Renal pelvis (tissue), 1 donor: ENCODE measurements at regions not wholly inside any gene's neighbourhood (a gene's known extent, or its start where the extent isn't known, plus 50 kb on each side); places are given as distances from the start of the nearest gene placed in this dataset.
A peak's percentile ranks its signal among the peaks of the same experiment; 100 is the strongest.

Experiments
- DNase-seq: peaks from one replicate; pipeline ENCODE4 v3.0.0-alpha.2; 2013

DNA sequence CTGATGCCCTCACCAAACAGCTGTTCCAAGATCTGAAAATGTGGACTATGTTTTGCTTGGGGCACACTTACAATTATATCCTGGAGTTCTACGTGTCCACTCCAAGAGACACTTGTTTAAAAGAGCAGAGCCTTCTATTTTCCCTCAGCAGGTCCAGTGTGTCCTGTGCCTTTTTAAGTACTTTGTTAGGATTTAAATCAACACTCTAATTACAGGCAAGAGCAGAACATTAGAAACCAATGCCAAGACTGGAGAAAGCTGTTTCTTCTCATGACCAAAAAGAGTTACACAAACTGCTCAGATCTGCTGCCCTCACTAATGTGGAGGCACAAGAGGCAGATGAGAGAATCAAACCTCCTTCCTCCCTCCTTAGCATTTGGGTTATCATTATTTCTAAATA lies 452.9 kb downstream of the LMO4 start:
- DNase-seq, result no peak

DNA sequence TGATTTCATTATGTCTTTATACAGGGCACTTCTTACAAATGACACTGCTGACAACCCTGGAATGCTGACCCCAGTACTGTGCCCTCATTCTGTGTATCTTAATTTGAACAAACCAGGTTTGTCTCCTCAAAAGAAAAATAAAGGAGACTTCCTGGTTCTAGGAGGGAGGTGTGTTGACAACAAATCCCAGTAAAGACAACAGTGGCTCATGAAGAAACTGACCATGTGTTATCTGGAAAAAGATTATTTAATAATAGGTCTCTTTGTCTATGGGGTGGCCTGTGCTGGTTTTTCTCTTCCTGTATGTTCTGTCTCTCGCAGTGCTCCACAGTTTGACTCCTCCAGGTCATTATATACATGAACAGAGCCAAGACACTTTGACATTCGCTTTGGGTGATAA lies 454.6 kb downstream of the LMO4 start:
- no peak for DNase-seq

DNA sequence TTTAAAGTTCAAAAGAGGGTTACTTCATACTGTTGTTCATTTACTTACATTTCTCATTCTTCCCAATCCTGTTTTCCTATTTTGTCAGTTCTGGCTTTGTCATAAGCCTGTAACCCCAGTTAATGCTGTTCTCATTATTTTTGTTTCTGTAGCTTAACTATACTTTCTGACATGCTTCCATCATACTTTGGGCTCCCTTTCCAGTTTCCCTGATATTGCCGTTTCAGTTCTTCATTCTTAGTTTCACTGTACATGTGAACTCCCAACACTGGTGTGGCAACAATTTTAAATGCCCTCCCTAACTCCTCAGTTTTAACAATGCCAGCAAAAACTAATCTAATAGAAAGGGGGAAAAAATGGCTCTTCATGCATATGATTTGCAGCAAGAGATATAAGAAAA lies 456.7 kb downstream of the LMO4 start:
- no peak for DNase-seq

DNA sequence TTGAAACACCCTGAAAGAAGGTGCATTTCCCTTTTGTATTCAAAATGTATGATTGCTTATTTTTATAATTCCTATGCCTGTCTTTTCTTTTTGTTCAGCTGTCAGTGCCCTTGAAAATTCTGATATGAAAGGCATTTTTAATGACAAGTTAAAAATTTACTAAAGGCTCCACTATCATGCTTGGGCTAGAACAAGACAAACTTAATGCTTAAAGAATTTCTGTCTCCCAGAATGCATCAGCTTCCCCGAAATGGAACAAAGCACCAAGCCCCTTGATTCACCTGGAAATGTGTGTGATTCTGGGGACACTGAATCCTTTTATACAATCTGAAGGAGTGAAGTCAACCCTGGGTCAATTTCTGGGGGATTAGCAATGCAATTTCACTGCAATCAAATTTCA lies 457.5 kb downstream of the LMO4 start:
- no peak for DNase-seq

DNA sequence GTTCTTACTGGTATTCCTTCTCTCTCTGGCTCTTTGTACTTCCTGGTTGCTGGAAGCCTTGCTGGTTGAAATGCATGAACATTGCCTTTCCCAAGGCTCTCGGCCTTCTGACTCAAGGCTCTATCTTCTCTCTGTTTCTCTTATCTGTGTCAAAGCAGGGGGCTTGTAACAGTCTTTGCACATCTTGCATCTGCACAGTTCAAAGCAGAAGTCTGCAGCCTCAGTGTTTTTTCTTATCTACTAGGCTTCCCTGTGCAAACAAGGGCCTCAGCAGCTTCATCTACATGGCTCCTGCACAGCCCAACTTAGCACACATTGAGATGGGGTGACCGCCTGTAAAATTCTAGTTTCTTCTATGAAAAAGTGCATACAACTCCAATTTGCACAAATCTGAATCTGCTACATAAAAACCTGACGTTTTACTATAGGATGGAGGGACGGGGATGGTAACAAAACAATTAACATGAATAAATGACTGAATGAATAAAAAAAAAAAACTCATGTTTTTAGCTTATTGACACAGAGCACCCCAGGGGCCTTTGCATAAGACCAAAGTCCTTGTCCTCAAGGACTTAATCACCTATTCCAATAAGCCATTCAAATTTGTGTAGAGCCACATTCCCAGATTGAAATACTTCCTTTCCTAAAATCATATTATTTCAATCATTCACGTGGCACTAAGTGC lies 458.3 kb downstream of the LMO4 start:
- no peak for DNase-seq

DNA sequence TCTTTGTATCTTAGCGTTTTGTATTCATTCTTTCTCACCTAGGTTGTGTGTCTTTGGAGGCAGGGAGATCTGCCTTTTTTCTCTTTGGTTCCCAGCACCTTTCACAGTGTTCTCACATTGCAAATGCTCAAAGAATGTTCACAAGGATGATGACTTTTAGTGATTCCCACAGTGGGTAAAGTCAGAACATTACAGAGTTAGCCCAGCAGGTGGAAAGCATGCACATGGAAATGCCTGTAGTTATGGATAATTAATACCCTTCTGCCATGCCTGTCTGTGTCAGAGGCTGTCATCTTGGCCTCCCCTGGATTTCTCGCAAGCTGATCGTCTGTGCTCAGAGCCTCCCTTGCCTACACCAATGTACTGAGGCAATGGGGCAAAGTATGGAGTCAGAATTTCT lies 458.9 kb downstream of the LMO4 start:
- no peak for DNase-seq

DNA sequence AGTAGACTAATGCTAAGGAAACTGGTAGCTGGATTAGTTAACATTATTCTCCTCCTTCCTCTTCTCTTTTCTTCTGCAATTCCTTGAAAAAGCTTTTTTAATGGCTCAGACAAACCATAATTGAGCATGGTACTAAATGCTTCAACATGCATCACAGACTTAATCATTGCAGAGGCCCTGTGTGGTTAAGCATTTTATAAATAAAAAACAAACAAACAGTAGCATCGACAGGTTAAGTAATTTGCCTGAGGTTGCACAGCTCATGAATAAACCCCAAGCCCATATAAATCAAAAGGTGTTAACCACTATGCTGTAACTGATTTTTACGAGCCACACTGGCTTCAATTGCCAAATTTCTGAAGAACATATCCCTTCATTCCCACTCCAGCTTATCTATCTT lies 462.1 kb downstream of the LMO4 start:
- DNase-seq, result no peak

DNA sequence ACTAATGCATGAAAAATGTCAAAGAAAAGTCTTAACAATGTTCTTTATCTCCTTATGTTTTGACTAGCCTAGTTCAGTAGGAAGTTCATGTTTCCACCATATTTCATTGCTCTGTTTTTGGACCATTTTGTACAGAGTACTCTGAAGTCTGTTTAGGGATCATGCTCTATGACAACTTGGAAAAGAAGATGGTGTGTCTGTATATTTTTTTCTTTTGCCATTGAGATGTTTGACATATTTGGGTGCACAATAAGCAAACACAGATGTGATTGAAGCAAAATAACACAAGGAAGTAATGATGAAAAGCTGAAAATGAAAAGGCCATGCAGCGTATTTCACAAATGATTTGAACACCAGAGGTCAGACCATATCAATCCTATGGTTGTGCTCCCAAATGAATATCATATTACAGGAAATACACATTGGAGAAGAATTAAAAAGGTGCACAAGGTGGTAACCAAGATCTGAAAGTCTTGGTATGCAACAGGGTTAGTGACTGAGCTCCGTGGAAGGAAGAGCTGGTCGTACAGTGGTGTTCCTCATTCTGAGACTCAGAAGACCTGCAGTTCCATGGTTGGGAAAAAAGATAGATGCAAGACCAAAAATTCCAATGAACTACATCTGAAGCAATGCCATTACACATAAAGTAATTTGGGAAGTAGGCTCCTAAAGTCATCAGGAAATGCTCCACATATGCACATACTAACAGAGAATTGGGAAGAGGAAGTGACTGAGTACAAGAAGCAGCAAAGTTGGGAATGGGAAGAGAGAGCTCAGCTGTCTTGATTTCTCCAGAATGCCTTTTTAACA lies 463.5 kb downstream of the LMO4 start:
- no peak for DNase-seq

DNA sequence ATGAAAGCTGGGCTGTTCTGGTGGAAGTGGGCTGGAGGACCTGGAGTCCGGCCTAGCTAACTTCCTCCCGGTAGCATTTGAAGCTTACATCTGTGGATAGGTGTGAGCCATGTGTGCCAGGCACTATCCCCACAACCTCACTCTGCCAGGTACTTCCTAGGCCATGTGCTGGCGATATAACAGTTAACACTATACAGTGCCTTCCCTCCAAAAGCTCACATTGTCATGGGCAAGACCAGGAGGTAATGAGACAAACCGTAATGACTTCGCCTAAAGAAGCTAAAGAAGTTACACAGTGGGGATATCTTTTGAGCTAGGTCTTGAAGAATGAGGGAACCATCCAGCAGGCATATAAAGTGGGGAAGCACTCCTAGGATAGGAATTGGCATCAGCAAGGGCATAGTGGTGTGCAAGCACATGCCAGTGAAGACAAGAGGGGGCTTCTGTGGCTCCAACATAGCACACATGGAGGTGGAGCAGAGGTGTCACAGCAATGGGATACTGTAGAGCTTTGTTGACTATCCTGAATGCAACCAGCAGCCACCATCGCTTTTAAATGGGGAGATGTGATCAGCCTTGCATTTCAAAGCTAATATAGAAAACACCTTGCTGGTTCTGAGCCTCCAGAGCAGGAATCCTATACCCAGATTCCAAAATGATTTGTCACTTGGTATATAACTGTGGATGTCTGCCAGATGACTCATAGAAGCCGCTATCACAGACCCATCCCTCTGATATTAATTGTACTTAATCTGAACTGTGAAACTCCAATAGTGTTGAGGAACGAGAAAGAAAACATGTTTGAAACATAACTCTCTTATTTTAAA lies 466.3 kb downstream of the LMO4 start:
- DNase-seq, result no peak

DNA sequence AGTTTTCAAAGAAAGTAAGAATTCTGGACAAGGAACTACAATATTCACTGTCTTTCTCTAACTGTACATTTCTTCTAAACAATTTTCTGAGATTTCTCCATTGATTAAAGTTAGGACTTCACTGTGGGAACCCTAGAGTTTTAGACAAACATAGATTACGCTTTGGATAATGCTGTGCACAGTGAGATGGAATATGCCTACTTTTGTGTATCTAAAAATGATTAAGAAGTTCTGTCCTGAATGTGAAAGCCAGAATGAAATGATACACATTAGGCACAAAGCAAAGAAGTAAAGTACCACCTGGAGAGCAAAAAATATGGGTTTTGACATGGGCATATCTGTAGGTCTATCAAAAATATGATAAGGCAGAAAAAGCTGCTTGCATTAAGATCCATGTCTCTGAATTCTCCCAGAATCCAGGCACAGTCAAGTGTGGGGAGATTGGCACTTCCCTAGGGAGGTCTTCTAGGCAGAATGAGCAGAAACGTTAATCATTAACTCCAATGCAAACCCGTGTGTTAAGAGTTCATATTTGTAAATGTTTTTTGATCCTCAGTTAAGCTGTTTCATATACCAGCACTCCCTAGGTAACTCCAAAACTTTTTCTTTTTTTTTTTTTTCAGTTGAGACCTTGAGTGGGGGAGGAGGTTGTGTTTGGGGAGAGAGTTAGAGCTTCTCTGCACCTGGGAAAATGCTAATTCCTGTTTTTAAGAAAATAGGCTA lies 467.1 kb downstream of the LMO4 start:
- DNase-seq, result peak; percentile 57

DNA sequence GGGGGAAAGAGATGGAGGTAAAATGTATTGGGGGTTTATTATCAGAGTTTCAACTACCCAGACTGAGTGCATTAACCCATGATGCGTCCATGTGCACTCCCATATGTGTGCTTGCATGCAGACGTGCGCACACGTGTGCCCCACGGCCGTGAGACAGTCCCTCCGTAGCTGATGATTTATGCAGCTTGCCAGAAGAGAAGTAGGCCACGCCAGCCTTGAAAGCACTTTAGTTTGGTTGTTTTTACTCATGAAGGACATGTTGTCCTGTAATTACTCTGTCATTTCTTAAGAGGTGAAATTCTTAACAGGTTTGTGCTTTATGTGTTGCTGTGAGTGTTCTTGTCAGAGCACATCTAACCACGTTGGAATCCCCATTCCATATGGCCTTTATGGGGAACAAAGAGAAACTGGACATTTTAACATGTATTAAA lies 467.8 kb downstream of the LMO4 start:
- DNase-seq, result peak; percentile 9

DNA sequence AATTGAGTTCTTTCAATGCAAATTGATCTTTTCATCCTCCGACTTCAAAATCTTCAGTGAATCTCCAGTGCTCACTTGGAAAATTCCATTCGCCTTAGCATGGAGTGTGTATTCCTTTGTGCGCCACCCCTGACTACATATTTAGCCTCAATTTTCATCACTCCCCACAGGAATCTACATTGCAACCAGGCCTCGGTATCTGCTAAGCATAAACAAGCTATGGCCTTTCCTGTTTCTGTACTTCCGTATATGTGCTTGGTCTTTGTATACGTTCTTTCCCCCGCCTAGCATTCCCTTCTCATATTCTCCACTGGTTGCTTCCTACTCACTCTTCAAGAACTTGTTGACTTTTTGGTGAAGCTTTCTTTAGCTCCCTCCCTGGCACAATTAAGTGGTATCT lies 470.8 kb downstream of the LMO4 start:
- no peak for DNase-seq

DNA sequence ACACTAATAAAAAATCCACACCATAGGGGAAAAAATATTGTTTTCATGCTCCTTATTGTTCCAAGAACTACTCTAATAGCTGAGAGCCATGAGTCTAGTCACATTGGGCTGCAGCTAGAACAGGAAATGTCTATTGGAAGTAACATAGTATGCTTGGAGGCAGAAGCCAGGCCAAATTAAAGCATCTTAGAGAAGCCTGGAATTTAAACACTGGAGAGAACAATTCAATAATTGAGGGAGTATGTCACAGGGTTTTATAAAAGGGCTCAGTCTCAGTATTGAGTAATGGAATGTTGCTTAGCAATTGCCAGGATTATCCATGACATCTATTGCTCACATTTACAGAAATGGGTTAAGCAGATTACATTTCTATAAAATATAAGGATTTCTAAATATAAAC lies 471.3 kb downstream of the LMO4 start:
- no peak for DNase-seq

DNA sequence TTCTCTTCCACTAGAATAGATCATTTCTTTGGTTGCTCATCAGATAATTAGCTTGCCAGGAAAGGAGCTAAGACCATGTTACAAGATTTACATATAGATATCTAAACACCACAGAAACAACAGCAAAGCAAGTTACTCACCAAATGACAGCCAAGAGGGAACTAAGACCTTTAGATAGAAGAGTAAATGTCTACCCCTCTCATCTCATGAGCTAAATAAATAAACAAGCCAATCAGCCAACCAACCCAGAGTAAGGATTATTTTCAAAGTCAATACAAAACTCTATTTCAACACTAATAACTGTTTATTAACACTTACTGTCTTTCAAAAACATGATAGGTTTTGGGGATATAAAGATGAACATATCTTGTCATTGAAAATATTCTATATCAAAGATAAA lies 474.7 kb downstream of the LMO4 start:
- no peak for DNase-seq

DNA sequence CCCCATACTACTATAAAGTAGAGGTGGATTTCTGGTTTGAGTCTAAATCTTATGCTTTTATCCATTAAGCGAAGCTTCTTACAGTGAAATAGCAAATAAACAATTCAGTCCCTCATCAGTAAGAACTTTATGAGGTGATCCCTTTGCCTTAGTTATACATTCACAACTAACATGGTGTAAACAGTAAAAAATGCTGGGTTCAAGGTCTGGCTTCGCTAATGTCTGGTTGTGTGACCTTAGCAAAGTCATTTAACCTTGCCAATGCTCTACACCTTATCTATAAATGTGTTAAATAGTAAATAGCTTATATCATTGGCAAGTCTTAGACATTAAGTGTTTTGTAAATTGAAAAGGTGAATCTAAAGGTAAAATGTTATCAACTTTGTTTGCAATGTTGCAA lies 475.4 kb downstream of the LMO4 start:
- DNase-seq, result no peak

DNA sequence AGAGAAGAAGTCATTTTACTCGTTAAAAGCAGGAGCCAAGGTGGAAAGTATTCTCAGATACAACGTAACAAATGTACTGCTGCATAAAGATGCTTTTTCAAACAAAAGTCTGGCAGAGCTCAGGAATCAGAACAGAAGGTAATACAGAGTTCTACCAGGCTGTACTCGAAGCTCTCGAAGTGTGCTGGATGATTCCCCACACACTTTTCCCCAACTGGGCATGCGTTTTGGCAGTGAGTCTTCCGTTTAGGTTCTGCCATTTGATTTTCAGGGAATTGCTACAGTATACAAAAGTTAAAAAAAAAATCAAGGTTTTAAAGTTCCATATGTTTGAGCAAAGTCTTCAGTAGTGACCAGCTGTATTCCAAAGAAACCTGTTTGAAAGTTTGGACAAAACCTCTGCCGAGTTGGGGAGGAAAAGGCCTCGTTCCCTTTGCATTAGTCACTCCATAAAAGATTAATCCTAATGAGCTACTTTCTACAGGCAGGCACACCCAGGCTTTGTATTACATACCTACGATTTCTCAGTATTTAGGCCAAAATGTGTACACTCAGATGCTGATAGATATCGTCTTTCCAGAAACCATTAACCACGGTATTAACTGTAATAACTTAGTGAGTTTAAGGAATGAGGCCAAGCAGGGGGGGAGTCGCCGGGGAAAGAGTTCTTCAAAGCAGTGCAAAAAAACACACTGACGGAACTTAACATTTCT lies 477.1 kb downstream of the LMO4 start:
- DNase-seq, result peak; percentile 55

DNA sequence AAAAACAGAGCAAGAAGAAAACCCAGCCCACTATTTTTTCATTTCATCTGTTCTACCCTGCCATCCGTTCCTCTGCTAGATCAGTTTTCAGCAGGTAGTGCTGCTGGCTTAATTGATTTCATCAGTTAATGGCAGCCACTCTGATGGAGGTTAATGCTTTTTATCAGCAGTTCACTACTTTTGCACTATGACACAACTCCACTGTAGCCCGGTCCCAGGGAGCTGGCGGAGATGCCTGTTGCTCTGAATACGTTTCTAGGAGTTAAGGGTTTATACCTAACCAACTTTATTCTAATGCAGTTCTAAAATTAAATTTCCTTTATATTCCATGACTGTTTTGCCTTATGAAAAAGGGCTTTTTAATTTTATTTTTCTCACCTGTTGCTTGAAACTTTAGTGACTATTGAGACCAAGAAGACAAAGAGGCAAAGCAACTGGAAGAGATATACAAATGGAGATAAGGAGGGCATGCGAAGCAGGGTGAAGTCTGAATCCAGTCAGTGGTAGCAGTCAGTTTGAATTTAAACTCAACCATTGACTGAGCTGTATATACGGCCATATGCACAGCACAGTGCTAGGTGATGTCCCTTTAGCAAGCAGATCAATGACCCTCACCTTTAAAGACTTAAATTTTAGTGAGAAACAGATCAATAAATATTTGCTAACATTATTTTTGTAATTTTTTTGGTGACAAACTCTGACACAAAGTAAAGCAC lies 477.9 kb downstream of the LMO4 start:
- no peak for DNase-seq

DNA sequence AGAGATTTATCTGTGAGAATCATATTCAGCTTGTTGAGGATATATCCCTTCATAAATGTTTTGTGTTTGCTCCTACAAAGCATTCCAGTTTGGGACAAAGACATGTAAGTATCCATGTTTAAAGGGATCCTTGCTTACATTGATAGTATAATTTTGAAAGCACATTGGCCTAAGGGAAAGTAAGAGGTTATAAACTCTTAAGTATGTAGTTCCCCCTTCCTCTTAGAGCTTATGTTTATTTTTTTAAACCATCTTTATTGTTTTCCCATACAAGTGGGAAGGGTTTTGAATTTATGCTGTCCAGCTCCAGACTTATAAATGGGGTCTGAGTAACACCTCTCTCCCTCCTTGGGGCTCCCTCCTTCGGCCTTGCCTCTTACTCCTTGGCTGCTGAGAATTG lies 481.5 kb downstream of the LMO4 start:
- DNase-seq, result no peak

DNA sequence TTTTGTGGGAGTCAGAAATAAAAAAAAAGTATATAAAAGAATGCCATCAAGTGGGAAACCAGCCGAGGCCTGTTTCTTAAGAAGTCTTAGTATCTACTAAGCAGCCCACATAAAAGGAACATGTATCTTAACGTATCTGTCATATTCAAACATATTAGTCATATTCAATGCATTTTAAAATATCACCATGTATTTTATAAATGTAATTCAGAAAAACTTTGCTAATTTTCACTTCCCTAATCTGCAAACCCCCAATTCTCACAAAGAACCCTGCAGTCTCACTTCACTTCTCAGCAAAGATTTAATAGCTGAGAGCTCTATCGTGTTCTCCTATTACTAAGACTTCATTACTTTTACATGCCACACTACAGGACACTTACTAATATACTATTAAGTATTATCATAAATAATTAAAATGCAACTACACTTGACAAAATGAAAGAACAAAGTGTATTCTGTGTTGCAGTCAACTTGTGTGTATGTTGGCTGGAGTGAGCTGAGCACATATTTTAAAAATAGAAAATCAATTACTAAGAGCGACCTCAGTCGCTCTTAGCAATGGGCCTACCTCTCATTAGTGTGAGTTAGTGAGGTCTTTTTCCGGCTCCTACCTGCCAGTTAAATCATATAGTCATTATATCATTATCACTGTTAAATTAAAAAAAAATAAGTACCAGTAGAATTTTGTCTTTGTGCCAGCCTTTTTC lies 484.3 kb downstream of the LMO4 start:
- DNase-seq, result no peak

DNA sequence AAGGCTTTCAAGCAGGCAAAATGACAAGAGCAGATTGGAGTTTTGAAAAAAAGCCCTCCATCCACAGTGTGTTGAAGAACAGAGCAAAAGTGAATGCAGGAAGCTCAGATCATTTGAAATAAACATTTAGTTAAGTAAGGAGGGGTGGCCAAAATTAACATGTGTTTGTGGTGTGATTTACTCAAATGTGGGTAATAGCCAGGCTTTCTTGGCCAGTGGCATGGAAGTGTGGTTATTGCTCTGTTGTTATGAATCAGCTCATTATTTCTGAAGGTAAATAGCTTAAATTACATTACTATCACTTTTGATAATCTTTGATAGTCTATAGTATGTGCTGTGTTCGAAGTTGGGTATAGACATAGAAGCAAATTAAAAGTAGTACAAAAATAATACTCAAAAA lies 485.9 kb downstream of the LMO4 start:
- no peak for DNase-seq
